ENCODE measurements at regions not wholly inside any gene's neighbourhood (a gene's known extent, or its start where the extent isn't known, plus 50 kb on each side); places are given as distances from the start of the nearest gene placed in this dataset.
"Not testable (repeated sequence)": the region's sequence is repeated elsewhere in the genome, so short reads cannot be mapped to it uniquely, and the experiment has no call there.

GRCh38 chr2:128413718-128414341 lies 95.2 kb upstream of the HS6ST1 start:
- in situ Hi-C loops (cut with MboI; ENCODE audit: low sequenced_read_pairs), result no loop called here

- in situ Hi-C loops (cut with MboI; ENCODE audit: low sequenced_read_pairs), result no loop called here
Observed at GRCh38 chr2:128414351-128414750, 95.7 kb upstream of the HS6ST1 start.

GRCh38 chr2:128414946-128415778 lies 96.5 kb upstream of the HS6ST1 start:
- in situ Hi-C loops (cut with MboI; ENCODE audit: low sequenced_read_pairs), result no loop called here

- in situ Hi-C loops (cut with MboI; ENCODE audit: low sequenced_read_pairs), result no loop called here
Observed at GRCh38 chr2:128415779-128416061, 97.1 kb upstream of the HS6ST1 start.

GRCh38 chr2:128416109-128416785 lies 97.6 kb upstream of the HS6ST1 start:
- in situ Hi-C loops (cut with MboI; ENCODE audit: low sequenced_read_pairs), result no loop called here

- in situ Hi-C loops (cut with MboI; ENCODE audit: low sequenced_read_pairs), result no loop called here
Observed at GRCh38 chr2:128416806-128417205, 98.1 kb upstream of the HS6ST1 start.

- in situ Hi-C loops (cut with MboI; ENCODE audit: low sequenced_read_pairs), result not testable (repeated sequence)
Observed at GRCh38 chr2:128417264-128417663, 98.6 kb upstream of the HS6ST1 start.

- in situ Hi-C loops (cut with MboI; ENCODE audit: low sequenced_read_pairs), result no loop called here
Observed at GRCh38 chr2:128420131-128420530, 101.5 kb upstream of the HS6ST1 start.

GRCh38 chr2:128420776-128421175 lies 102.1 kb upstream of the HS6ST1 start:
- in situ Hi-C loops (cut with MboI; ENCODE audit: low sequenced_read_pairs), result no loop called here

GRCh38 chr2:128421286-128421685 lies 102.6 kb upstream of the HS6ST1 start:
- in situ Hi-C loops (cut with MboI; ENCODE audit: low sequenced_read_pairs), result no loop called here

- in situ Hi-C loops (cut with MboI; ENCODE audit: low sequenced_read_pairs), result no loop called here
Observed at GRCh38 chr2:128421861-128422311, 103.2 kb upstream of the HS6ST1 start.

GRCh38 chr2:128422571-128422970 lies 103.9 kb upstream of the HS6ST1 start:
- in situ Hi-C loops (cut with MboI; ENCODE audit: low sequenced_read_pairs), result no loop called here

- in situ Hi-C loops (cut with MboI; ENCODE audit: low sequenced_read_pairs), result no loop called here
Observed at GRCh38 chr2:128423788-128424165, 105.1 kb upstream of the HS6ST1 start.

- in situ Hi-C loops (cut with MboI; ENCODE audit: low sequenced_read_pairs), result no loop called here
Observed at GRCh38 chr2:128424406-128425171, 105.9 kb upstream of the HS6ST1 start.

- in situ Hi-C loops (cut with MboI; ENCODE audit: low sequenced_read_pairs), result no loop called here
Observed at GRCh38 chr2:128425216-128425615, 106.5 kb upstream of the HS6ST1 start.

GRCh38 chr2:128425731-128426620 lies 107.3 kb upstream of the HS6ST1 start:
- in situ Hi-C loops (cut with MboI; ENCODE audit: low sequenced_read_pairs), result no loop called here

- in situ Hi-C loops (cut with MboI; ENCODE audit: low sequenced_read_pairs), result no loop called here
Observed at GRCh38 chr2:128427413-128427755, 108.7 kb upstream of the HS6ST1 start.

GRCh38 chr2:128428415-128428814 lies 109.7 kb upstream of the HS6ST1 start:
- in situ Hi-C loops (cut with MboI; ENCODE audit: low sequenced_read_pairs), result no loop called here

GRCh38 chr2:128432423-128432822 lies 113.8 kb upstream of the HS6ST1 start:
- in situ Hi-C loops (cut with MboI; ENCODE audit: low sequenced_read_pairs), result no loop called here

- in situ Hi-C loops (cut with MboI; ENCODE audit: low sequenced_read_pairs), result no loop called here
Observed at GRCh38 chr2:128433911-128434550, 115.4 kb upstream of the HS6ST1 start.

All from HL-60/S4 treated with retinoic acid at 250 ng/mL for 4 days and 3 days (cell line).